NCI-H510A (cell line): ENCODE measurements at regions not wholly inside any gene's neighbourhood (a gene's known extent, or its start where the extent isn't known, plus 50 kb on each side); places are given as distances from the start of the nearest gene placed in this dataset.

Experiments
- DNase-seq: peaks from one replicate; lab custom pipeline; 2025; lab: John Stamatoyannopoulos, UW

DNA sequence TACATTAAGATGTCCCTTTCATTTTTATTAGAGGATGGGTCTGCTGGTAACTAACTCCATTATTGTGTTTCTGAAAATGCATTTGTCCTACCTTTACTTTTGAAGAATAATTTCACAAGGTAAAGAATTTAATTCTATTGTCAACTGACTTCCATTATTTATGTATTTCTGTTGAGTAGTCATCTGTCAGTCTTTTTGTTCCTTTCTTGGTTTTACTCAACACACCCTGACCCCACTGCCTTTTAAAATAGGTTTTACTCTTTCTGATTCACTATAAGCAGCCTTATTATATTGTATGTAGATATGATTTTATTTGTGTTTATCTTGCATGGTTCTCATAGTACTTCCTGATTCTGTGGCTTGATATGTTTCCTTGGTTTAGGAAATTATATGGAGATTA lies 237.5 kb downstream of the TGFB2 start:
- DNase-seq: no peak

GRCh38 chr1:218584418-218585155 lies 239.5 kb downstream of the TGFB2 start:
- DNase-seq: no peak

DNA sequence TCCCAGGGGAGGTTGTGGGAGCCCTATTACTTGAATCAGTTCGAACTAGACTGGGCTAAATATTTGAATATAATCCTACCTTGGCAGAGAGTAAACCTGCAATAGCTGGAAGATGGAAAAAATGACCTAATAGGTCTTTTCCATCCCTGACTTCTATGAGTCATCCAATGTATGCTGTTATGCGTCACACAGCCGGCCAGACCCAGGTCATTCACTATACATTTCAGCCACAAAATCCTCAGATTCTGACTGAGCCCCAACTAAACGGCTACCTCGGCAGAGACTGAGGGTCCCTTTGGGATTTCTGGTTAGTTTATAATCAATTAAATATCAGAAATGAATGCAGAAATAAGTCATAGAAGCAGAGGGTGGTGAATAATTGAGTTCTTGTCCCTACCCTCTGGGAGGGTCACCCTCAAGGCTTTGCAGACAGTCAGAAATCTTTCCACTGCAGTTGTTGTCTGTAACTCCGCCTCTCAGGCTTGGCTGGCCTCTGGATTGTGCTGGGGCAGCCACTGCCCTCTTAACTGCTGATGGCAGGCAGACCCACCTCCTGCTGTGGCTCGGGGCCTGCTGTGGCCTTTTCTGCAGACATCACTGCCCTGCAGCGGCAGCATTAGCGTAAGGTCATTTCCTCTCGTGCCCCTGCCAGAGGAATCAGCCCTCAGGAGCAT lies 240.5 kb downstream of the TGFB2 start:
- no peak for DNase-seq

DNA sequence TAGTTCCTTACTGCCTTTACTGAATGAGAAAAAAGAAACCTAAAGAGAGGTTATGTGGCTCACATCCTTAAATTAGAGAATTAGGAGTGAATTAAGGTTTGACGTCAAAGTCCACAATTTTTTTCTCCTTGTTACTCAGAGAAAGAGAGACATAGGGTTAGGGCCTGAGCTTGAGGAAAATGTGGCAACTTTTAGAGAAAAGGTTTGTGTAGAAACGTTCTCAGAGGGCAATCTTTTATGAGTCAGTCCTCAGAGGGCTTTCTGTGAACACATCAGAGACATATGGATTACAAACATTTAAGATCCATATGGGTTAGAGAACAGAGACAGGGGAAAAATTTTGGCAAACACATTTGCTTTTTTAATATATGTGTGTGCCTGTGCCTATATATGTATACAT lies 242.8 kb downstream of the TGFB2 start:
- no peak for DNase-seq

GRCh38 chr1:218588540-218589172 lies 243.5 kb downstream of the TGFB2 start:
- DNase-seq: no peak

DNA sequence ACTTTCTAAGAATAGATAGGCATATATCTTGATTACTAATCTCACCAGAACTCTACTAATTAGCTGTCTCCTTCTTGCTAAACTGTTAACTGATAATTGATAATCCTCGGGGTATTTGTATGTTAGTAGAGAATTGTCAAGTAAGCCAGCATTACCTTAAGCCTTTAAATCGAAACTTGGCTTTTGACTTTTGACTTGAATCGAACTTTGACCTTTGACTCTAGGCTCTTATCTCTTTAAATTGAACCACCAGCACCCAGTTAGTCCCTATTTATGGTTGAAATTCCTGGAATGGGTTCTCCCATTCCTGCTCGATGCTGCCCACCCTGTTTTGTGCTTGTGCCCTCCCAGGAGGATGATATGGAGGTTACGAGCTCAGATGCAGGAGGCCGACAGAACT lies 244.4 kb downstream of the TGFB2 start:
- DNase-seq: no peak

DNA sequence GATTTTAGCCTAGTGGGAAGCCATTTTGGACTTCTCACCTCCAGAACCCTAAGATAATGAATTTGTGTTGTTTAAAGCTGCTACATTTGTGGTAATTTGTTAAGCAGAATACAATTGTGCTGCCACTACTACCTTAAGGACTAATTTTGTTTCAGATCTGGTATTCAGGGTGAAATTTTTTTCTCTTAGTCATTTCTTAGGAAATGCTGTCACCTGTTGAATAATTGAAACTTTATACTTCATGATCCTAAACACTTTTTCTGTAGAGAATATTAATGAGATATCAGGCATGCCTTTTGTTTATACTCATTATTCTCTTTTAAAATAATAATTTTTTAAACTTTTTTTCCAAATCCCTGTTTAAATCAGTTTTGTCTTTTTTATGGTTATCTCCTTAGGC lies 246.8 kb downstream of the TGFB2 start:
- DNase-seq: no peak

GRCh38 chr1:218592688-218593087 lies 247.6 kb downstream of the TGFB2 start:
- DNase-seq: no peak

GRCh38 chr1:218600968-218601367 lies 255.8 kb downstream of the TGFB2 start:
- DNase-seq: no peak

DNA sequence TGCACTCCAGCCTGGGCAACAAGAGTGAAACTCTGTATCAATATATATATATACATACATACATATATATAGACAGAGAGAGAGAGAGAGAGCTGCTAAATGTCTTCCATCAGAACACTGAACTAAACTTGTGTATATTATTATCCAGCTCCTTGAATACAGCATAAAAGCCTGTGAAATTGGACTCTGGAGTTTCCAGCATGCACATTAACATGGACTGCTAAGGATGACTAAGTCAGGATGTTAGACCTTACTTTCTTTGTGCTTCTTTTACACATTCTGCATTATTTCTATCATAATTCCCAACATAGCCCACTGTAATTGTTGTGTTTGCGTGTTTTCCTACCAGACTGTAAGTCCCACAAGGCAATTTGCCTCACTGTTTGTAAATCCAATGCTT lies 259.1 kb downstream of the TGFB2 start:
- DNase-seq: no peak

DNA sequence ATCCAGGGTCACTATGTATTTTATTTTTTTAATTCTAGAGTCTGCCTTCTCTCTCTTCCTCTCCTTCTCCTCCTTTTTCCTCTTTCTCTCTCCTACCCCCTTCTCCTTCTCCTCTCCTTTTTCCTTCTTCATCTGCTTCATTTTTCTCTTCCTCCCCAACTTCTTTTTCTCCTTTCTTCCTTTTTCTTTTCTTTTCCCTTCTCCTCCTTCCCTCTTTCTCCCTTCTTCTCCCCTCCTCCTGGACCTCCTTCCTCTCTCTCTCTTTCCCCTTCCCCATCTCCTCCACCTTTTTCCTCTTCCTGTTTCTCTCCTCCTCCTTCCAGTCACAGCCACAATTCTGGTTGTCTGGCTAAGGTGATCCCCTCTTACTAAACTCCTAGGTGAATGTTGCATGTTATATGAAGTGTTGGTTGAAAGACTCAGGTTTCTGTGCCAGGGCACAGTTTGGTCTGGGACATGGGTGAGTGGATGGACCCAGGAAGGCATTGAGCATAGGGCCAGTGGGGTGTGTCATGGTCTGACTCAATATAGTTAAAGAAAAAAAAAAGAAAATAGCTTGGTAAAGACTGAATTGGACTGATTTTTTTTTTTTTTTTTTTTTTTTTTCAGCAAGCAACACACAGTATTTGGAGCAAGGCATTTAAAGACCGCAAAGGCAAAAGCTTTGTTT lies 266.9 kb downstream of the TGFB2 start:
- no peak for DNase-seq

- DNase-seq: peak; percentile 13
Measured at GRCh38 chr1:218613105-218613504, 268.0 kb downstream of the TGFB2 start.

DNA sequence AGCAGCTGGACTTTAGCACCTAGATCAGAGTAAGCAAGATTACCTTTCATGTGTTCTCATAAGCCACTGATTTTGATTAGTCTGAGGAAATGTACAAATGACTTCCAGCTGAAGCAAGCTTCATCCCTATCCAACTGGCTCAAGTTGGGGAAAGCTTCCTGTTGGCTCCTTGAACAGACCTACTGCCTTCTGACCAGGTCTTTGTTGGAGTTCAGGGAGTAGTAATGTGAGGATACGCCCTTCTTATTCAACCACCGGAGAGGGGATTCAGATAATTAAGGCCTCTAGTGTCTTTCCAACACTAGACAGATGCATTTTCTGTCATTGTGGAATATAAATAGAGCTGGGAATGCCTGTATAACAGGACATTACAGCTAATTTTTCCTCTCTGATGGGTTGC lies 268.9 kb downstream of the TGFB2 start:
- no peak for DNase-seq

GRCh38 chr1:218616681-218617080 lies 271.5 kb downstream of the TGFB2 start:
- DNase-seq: no peak

- DNase-seq: no peak
Measured at GRCh38 chr1:218617986-218618385, 272.9 kb downstream of the TGFB2 start.

GRCh38 chr1:218620956-218621355 lies 275.8 kb downstream of the TGFB2 start:
- no peak for DNase-seq

DNA sequence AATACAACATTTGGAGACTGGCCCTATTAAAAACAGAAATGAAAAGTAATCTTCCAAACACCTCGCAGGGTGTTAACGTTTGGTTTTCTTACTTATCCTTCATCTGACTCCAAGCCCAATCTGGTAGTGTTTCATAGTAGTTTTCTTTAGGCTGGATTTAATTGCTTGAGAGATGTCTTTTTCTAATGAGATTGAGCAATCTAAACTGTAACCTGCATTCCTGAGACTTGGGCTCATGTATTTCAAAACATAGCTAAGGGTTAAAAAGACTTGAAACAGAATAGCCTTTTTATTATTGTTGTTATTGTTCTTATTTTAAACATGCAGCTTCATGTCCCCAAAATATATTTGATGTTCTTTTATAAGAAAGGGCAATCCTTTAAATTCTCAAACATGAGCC lies 278.9 kb downstream of the TGFB2 start:
- no peak for DNase-seq

DNA sequence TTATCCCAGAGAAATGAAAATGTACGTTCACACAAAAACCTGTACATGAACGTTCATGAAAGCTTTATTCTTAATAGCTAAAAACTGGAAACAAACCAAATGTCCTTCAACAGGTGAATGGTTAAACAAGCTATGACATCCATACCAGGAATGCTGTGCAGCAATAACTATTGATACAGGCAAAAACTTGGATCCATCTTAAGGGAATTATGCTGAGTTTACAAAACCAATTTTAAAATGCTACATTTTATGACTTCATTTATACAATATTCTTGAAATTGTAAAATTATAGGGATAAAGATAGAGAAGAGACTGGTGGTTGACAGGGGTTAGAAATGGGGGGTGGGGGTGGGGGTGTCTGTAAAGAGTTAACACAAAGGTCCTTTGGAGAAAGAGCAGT lies 280.3 kb downstream of the TGFB2 start:
- DNase-seq: no peak

DNA sequence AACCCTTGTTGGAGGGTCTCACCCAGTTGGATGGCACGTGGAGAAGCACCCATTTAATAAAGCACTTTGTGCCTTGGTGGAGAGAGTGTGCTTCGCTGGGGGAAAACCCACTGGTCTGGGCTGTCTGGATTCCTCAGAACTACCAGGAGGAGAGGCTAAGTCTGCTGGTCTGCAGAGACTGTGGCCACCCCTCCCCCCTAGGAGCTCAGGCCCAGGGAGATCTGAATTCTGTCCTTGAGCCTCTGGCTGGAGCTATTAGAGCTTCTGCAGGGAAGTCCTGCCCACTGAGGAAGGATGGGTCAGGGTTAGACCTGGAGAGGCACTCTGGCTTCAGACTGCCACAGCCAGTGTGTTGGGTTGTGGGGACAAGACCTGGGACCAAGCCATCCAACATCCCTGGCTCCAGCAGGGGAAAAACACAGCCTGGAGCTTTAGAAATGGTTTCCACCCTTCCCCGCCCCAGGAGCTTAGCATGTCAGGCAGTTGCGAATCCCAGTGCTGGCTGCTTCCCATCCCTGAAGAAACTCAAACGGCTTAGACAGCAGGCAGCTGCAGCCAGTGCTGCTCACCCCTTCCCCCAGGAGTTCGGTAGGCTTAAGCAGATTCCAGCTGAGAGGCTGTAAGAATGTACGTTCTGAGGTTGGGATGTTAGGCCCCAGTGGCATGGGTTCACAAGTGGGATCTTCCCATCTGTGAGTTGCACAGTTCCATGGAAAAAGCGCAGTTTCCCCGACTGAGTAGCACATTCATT lies 288.3 kb downstream of the TGFB2 start:
- DNase-seq: no peak

DNA sequence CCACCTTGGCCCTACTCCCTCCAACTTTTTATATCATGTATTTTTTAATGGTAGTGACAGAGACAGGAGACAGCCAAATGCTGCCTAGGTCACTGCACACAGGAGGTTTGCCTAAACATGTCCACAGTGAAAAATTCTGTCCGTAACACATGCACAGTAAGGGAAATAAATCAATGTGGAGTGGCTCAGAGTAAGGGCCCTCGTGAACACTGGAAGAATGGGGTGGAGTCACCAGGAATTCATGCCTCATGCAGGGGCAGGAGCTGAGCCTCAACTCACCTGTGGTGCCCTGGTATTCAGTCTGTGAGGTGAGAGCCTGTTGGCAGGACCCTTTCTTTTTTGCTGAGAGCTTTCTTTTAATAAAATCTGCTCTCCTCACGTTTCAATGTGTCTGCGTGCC lies 289.1 kb downstream of the TGFB2 start:
- DNase-seq: no peak

GRCh38 chr1:218636548-218636947 lies 291.4 kb downstream of the TGFB2 start:
- DNase-seq: no peak

GRCh38 chr1:218640173-218640572 lies 295.0 kb downstream of the TGFB2 start:
- DNase-seq: no peak
